Transverse colon (tissue), 4 donors: ENCODE measurements at regions not wholly inside any gene's neighbourhood (a gene's known extent, or its start where the extent isn't known, plus 50 kb on each side); places are given as distances from the start of the nearest gene placed in this dataset.
"Not testable (repeated sequence)": the region's sequence is repeated elsewhere in the genome, so short reads cannot be mapped to it uniquely, and the experiment has no call there.

Source experiments
- DNase-seq: peaks from one replicate; pipeline ENCODE4 v3.0.0-alpha.2; 2019
- H3K27ac ChIP-seq, 4 donors: fragments of 200-600 bp; sonication (generic); 2 replicates each; pipeline ENCODE4 v1.5.1; 2016 to 2018; ENCODE audit warnings: inconsistent platforms in 4 of 4
- H3K27me3 ChIP-seq: fragments of 200-600 bp; sonication (generic); 2 replicates; pipeline ENCODE4 v1.5.1; 2017; ENCODE audit warnings: inconsistent platforms
- H3K36me3 ChIP-seq, 4 donors: fragments of 200-600 bp; sonication (generic); 2 replicates each; pipeline ENCODE4 v1.5.1; 2017 to 2019; ENCODE audit warnings: inconsistent platforms in 4 of 4
- H3K4me1 ChIP-seq, 4 donors: fragments of 200-600 bp; sonication (generic); 2 replicates each; pipeline ENCODE4 v1.5.1; 2017 to 2020; ENCODE audit warnings: inconsistent platforms in 4 of 4
- H3K4me3 ChIP-seq, 4 donors: fragments of 200-600 bp; sonication (generic); 1 replicate in 1 of 4; 2 replicates in 3 of 4; pipeline versions ENCODE4 v1.5.1 to v1.6.1; 2017 to 2019; ENCODE audit warnings: inconsistent platforms in 4 of 4
- H3K9me3 ChIP-seq, 2 donors: fragments of 200-600 bp; sonication (generic); 2 replicates each; pipeline ENCODE4 v1.5.1; 2017 to 2019; ENCODE audit warnings: inconsistent platforms in 2 of 2
- CTCF ChIP-seq, 5 experiments: fragments of 200-600 bp in 3 of 5; fragments of 450-650 bp in 2 of 5; sonication (generic) in 3 of 5; IDR thresholded peaks; 1 replicate in 2 of 5; 2 replicates in 3 of 5; pipeline ENCODE4 v1.5.1; 2016 to 2017; ENCODE audit warnings: antibody characterized with exemption in 5 of 5, inconsistent platforms in 3 of 5, mild to moderate bottlenecking in 2 of 5, moderate library complexity in 1 of 5
- EP300 ChIP-seq: sonication (generic); formaldehyde crosslinking; IDR thresholded peaks from one replicate; pipeline ENCODE4 v1.6.1; 2017; ENCODE audit warnings: antibody characterized with exemption, low read depth
- POLR2A ChIP-seq: fragments of 450-650 bp; IDR thresholded peaks from one replicate; pipeline ENCODE4 v1.6.1; 2016; ENCODE audit warnings: antibody characterized with exemption, mild to moderate bottlenecking, moderate library complexity
- POLR2AphosphoS5 ChIP-seq, 3 donors: sonication (generic); formaldehyde crosslinking; IDR thresholded peaks; one replicate each; pipeline ENCODE4 v1.6.1; 2016; ENCODE audit warnings: antibody characterized with exemption in 3 of 3
- WGBS, 2 donors: methylation state at CpG; one replicate each; pipeline ENCODE4 v1.1.5; 2018; ENCODE audit warnings: low coverage in 1 of 2; 5-methylcytosine and 5-hydroxymethylcytosine counted together
- in situ Hi-C, 4 donors: fragments of 200-750 bp; cut with MboI; loops; one replicate each; pipeline versions ENCODE4 v1.15.0 to v1.15.1; 2017; ENCODE audit warnings: low sequenced_read_pairs in 3 of 4, low pct_ligation_motif_present in 1 of 4, low pct_unique_long_range_greater_than_20kb in 1 of 4
- intact Hi-C: fragments of 100-400 bp; cut with DNase I; formaldehyde crosslinking; loops from one replicate; pipeline ENCODE4 v1.15.1; 2023; ENCODE audit warnings: low total_unique reads

GRCh38 chr4:37555322-37555721 lies 130.9 kb downstream of the RELL1 start:
- no peak overlapping the region for H3K27ac ChIP-seq
- 86 to 94% methylated on average over 5 of the region's 5 CpGs for WGBS, 2 donors
- H3K4me1 ChIP-seq, result no peaks in the 10 kb centered on the region
- no peak overlapping the region for H3K4me3 ChIP-seq
- no peaks in the 10 kb centered on the region for H3K27me3 ChIP-seq
- no peak for DNase-seq
- intact Hi-C loops, result no loop called here
- H3K9me3 ChIP-seq, result peaks cover 7 to 12% of the 10 kb centered on the region in 2 donors
- no peak for TF ChIP-seq POLR2A
- no peak for TF ChIP-seq POLR2AphosphoS5 (IDR thresholded peaks at IDR 0.05)
- no peak for TF ChIP-seq EP300
- no peak for TF ChIP-seq CTCF (IDR thresholded peaks at IDR 0.05)
- H3K36me3 ChIP-seq, result no peaks in the 10 kb centered on the region
- in situ Hi-C loops, result no loop called here

GRCh38 chr4:37549866-37550265 lies 136.3 kb downstream of the RELL1 start:
- intact Hi-C loops, H3K4me3 ChIP-seq, H3K36me3 ChIP-seq, H3K27ac ChIP-seq, H3K27me3 ChIP-seq, H3K4me1 ChIP-seq, in situ Hi-C loops, DNase-seq: not testable (repeated sequence)
- H3K9me3 ChIP-seq, result peaks cover 12 to 24% of the 10 kb centered on the region in 2 donors
- WGBS, 2 donors, result 89% methylated on average over 3 of the region's 3 CpGs; no CpG with 5 or more reads in 1 of the 2 donors

GRCh38 chr4:37549041-37549440 lies 137.1 kb downstream of the RELL1 start:
- no peak for DNase-seq
- intact Hi-C loops, result no loop called here
- 70 to 90% methylated on average over 2 to 6 of the region's 6 CpGs for WGBS, 2 donors
- no peaks in the 10 kb centered on the region for H3K36me3 ChIP-seq
- no peaks in the 10 kb centered on the region for H3K27me3 ChIP-seq
- in situ Hi-C loops, result no loop called here
- H3K4me3 ChIP-seq, result no peak overlapping the region
- no peak for TF ChIP-seq CTCF (IDR thresholded peaks at IDR 0.05)
- no peak for TF ChIP-seq POLR2AphosphoS5 (IDR thresholded peaks at IDR 0.05)
- TF ChIP-seq EP300, result no peak
- TF ChIP-seq POLR2A, result no peak
- H3K27ac ChIP-seq, result no peak overlapping the region
- peaks cover 12 to 24% of the 10 kb centered on the region in 2 donors for H3K9me3 ChIP-seq
- H3K4me1 ChIP-seq, result no peaks in the 10 kb centered on the region

- peaks cover 5 to 12% of the 10 kb centered on the region in 2 donors for H3K9me3 ChIP-seq
- in situ Hi-C loops, result no loop called here
- no peak for DNase-seq
- no peaks in the 10 kb centered on the region for H3K27me3 ChIP-seq
- no peak overlapping the region for H3K4me3 ChIP-seq
- intact Hi-C loops, result no loop called here
- H3K36me3 ChIP-seq, result no peaks in the 10 kb centered on the region
- no peaks in the 10 kb centered on the region for H3K4me1 ChIP-seq
- H3K27ac ChIP-seq, result no peak overlapping the region
- WGBS, 2 donors, result 91% methylated on average over 10 of the region's 12 CpGs; no CpG with 5 or more reads in 1 of the 2 donors
- TF ChIP-seq EP300, result no peak
- TF ChIP-seq CTCF (IDR thresholded peaks at IDR 0.05), result no peak
- TF ChIP-seq POLR2AphosphoS5 (IDR thresholded peaks at IDR 0.05), result no peak
- TF ChIP-seq POLR2A, result no peak
Observed at GRCh38 chr4:37546586-37546985, 139.6 kb downstream of the RELL1 start.

- Histone ChIP-seq H3K27ac (no peak overlapping the region), H3K27me3 (no peaks in the 10 kb centered on the region), H3K9me3 (peaks cover 5 to 12% of the 10 kb centered on the region in 2 donors), H3K4me1 (no peaks in the 10 kb centered on the region), H3K4me3 (no peak overlapping the region), H3K36me3 (no peaks in the 10 kb centered on the region)
- no peak for DNase-seq
- intact Hi-C loops, result no loop called here
- WGBS, 2 donors, result 79 to 88% methylated on average over 1 to 2 of the region's 2 CpGs
- TF ChIP-seq POLR2A, result no peak
- no peak for TF ChIP-seq EP300
- TF ChIP-seq CTCF (IDR thresholded peaks at IDR 0.05), result no peak
- TF ChIP-seq POLR2AphosphoS5 (IDR thresholded peaks at IDR 0.05), result no peak
- in situ Hi-C loops, result no loop called here
Observed at GRCh38 chr4:37542706-37543105, 143.5 kb downstream of the RELL1 start.
